GM23338 (cell line): ENCODE measurements at regions not wholly inside any gene's neighbourhood (a gene's known extent, or its start where the extent isn't known, plus 50 kb on each side); places are given as distances from the start of the nearest gene placed in this dataset.

Source experiments
- ATAC-seq: fragments of 200-7000 bp; cut with Tn5 transposase; 3 replicates; pipeline ENCODE4 v1.9.1; 2020
- DNase-seq: peaks from one replicate; pipeline ENCODE4 v3.0.0-alpha.2; 2015; ENCODE audit warnings: low spot score
- H2AFZ ChIP-seq: fragments of 200-600 bp; sonication (generic); 2 replicates; pipeline ENCODE4 v1.8.0; 2016; ENCODE audit warnings: antibody characterized with exemption, mild to moderate bottlenecking, moderate library complexity
- H3F3A ChIP-seq: fragments of 200-600 bp; sonication (generic); replicated peaks from 2 replicates; pipeline ENCODE4 v1.8.0; 2017; ENCODE audit warnings: antibody characterized with exemption, mixed run types, low read depth
- H3K27ac ChIP-seq: fragments of 200-600 bp; sonication (generic); 2 replicates; pipeline ENCODE4 v1.6.1; 2016; ENCODE audit warnings: low read depth
- H3K27me3 ChIP-seq: fragments of 200-600 bp; sonication (generic); 2 replicates; pipeline ENCODE4 v1.8.0; 2016; ENCODE audit warnings: mild to moderate bottlenecking, mixed run types, moderate library complexity; ENCODE audit not compliant: insufficient read depth
- H3K36me3 ChIP-seq: fragments of 200-600 bp; sonication (generic); 2 replicates; pipeline ENCODE4 v1.8.0; 2016; ENCODE audit warnings: mild to moderate bottlenecking; ENCODE audit not compliant: insufficient read depth
- H3K4me1 ChIP-seq: fragments of 200-600 bp; sonication (generic); 2 replicates; pipeline ENCODE4 v1.8.0; 2016; ENCODE audit warnings: mild to moderate bottlenecking, moderate library complexity; ENCODE audit not compliant: insufficient read depth
- H3K4me2 ChIP-seq: fragments of 200-600 bp; sonication (generic); 2 replicates; pipeline ENCODE4 v1.7.1; 2017; ENCODE audit warnings: mixed run types
- H3K4me3 ChIP-seq: fragments of 200-600 bp; sonication (generic); 2 replicates; pipeline ENCODE4 v1.6.1; 2016; ENCODE audit warnings: mixed run types
- H3K79me2 ChIP-seq: fragments of 200-600 bp; sonication (generic); replicated peaks from 2 replicates; pipeline ENCODE4 v1.8.0; 2017; ENCODE audit warnings: mild to moderate bottlenecking; ENCODE audit not compliant: insufficient read depth
- H3K9me2 ChIP-seq: fragments of 200-600 bp; sonication (generic); 2 replicates; pipeline ENCODE4 v1.8.0; 2017; ENCODE audit not compliant: insufficient read depth
- H4K20me1 ChIP-seq: fragments of 200-600 bp; sonication (generic); replicated peaks from 2 replicates; pipeline ENCODE4 v1.8.0; 2017; ENCODE audit warnings: mild to moderate bottlenecking; ENCODE audit not compliant: insufficient read depth
- H3K27ac Mint-ChIP-seq: 2 replicates; pipeline ENCODE4 v1.8.0; 2020; ENCODE audit warnings: inconsistent platforms, mild to moderate bottlenecking, moderate library complexity, mixed read lengths
- H3K27me3 Mint-ChIP-seq: 3 replicates; pipeline ENCODE4 v1.8.0; 2022; ENCODE audit warnings: low read depth, mild to moderate bottlenecking, moderate library complexity, mixed read lengths, inconsistent platforms; ENCODE audit not compliant: insufficient read depth, poor library complexity
- H3K36me3 Mint-ChIP-seq: 3 replicates; pipeline ENCODE4 v1.8.0; 2021; ENCODE audit warnings: low read depth, mild to moderate bottlenecking, inconsistent platforms, moderate library complexity, mixed read lengths
- H3K4me1 Mint-ChIP-seq: 3 replicates; pipeline ENCODE4 v1.8.0; 2020; ENCODE audit warnings: mild to moderate bottlenecking, inconsistent platforms, mixed read lengths
- H3K4me3 Mint-ChIP-seq: 3 replicates; pipeline ENCODE4 v1.8.0; 2021; ENCODE audit warnings: moderate library complexity, mild to moderate bottlenecking, inconsistent platforms, mixed read lengths
- H3K9me3 Mint-ChIP-seq: 3 replicates; pipeline ENCODE4 v1.8.0; 2020; ENCODE audit warnings: moderate library complexity, mild to moderate bottlenecking, inconsistent platforms, mixed read lengths
- CREB1 ChIP-seq: fragments of 250-450 bp; sonication (Bioruptor Pico); IDR thresholded peaks from 2 replicates; pipeline ENCODE4 v1.5.0; 2020; ENCODE audit warnings: low read depth, mild to moderate bottlenecking, moderate library complexity
- CTCF ChIP-seq, 2 experiments: fragments of 200-600 bp in 1 of 2; sonication (generic) in 1 of 2; conservative IDR thresholded peaks; 2 replicates each; pipeline versions ENCODE4 v1.5.1 to v1.6.1; 2016 to 2017; ENCODE audit warnings: antibody characterized with exemption in 2 of 2, low read depth in 2 of 2, mild to moderate bottlenecking in 2 of 2, moderate library complexity in 1 of 2
- JUNB ChIP-seq: IDR thresholded peaks from one replicate; pipeline ENCODE4 v1.6.1; 2016; ENCODE audit warnings: antibody characterized with exemption; ENCODE audit not compliant: unreplicated experiment
- POLR2AphosphoS5 ChIP-seq: IDR thresholded peaks from 2 replicates; pipeline ENCODE4 v1.6.1; 2016; ENCODE audit warnings: antibody characterized with exemption, low read depth
- REST ChIP-seq: IDR thresholded peaks from one replicate; pipeline ENCODE4 v1.6.1; 2018; ENCODE audit warnings: antibody characterized with exemption; ENCODE audit not compliant: unreplicated experiment
- STAT1 ChIP-seq: IDR thresholded peaks from one replicate; pipeline ENCODE4 v1.6.1; 2016; ENCODE audit warnings: antibody characterized with exemption; ENCODE audit not compliant: unreplicated experiment
- TF ChIP-seq, protein P1 (sequence below): fragments of 250-450 bp; sonication (Bioruptor Pico); IDR thresholded peaks from 2 replicates; pipeline ENCODE4 v1.5.0; 2020; ENCODE audit warnings: mild to moderate bottlenecking, moderate library complexity

DNA sequence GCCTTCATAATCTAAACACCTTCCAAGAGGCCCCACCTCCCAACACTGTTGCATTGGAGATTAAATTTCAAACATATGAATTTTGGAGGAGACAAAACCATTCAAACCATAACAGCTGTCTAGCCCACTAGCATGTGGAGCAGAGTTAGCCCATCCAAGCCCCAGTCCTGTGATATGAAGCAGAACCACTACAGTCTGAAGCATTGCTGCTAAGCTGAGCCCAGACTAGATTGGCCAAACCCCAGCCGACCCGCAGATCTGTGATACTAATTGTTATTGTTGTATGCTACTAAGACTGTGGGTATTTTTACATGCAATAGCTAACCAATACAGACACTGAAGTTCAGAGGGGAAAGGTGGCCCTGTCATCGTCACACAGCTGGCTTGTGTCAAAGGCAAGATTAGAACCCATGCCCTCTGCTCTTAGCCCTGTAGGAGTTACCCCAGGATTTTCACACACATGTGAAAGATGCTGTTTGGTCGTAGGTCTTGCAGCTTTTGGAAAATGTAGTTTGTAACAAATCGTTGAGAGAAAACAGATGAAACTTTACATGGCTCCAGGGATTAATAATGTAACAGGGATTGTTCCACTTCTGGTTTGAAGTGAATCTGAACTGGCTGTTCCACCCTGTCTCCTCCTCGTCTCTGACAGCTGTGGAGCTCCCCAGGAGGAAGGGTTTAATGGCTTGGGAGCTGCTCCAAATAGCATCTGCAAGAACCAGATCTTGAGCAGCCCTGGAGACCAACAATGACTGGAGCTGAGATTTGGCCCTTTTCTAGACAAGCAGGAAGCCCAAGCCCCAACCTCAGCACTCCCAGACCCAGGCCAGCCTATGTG lies 517.5 kb downstream of the MID1IP1 start:
- no peaks in the 10 kb centered on the region; the same call in 2 of the 3 replicates for H3K36me3 Mint-ChIP-seq
- no peak overlapping the region for H3K27ac ChIP-seq
- H3K4me3 ChIP-seq: no peak overlapping the region
- TF ChIP-seq CTCF (conservative IDR thresholded peaks at IDR 0.05; ENCODE audit: low read depth in 2 of 2): no peak
- TF ChIP-seq CREB1 (CRISPR knock-in tag): no peak
- TF ChIP-seq POLR2AphosphoS5: no peak
- no peak for TF ChIP-seq STAT1
- no peak for TF ChIP-seq REST
- no peak for TF ChIP-seq JUNB
- no peak for DNase-seq
- no peaks in the 10 kb centered on the region for H3F3A ChIP-seq
- H3K4me1 Mint-ChIP-seq: no peaks in the 10 kb centered on the region
- no peaks in the 10 kb centered on the region for H3K27me3 ChIP-seq
- H3K9me3 Mint-ChIP-seq: no peaks in the 10 kb centered on the region; the same call in 2 of the 3 replicates
- no peaks in the 10 kb centered on the region for H3K4me1 ChIP-seq
- H3K79me2 ChIP-seq: no peaks in the 10 kb centered on the region
- H2AFZ ChIP-seq: no peak overlapping the region
- ATAC-seq: no peak
- H3K36me3 ChIP-seq: no peaks in the 10 kb centered on the region
- H4K20me1 ChIP-seq: no peaks in the 10 kb centered on the region
- no peak overlapping the region for H3K27ac Mint-ChIP-seq
- H3K9me2 ChIP-seq: no peaks in the 10 kb centered on the region
- H3K4me3 Mint-ChIP-seq: no peak overlapping the region
- peaks cover 1% of the 10 kb centered on the region for H3K27me3 Mint-ChIP-seq
- no peak overlapping the region for H3K4me2 ChIP-seq

DNA sequence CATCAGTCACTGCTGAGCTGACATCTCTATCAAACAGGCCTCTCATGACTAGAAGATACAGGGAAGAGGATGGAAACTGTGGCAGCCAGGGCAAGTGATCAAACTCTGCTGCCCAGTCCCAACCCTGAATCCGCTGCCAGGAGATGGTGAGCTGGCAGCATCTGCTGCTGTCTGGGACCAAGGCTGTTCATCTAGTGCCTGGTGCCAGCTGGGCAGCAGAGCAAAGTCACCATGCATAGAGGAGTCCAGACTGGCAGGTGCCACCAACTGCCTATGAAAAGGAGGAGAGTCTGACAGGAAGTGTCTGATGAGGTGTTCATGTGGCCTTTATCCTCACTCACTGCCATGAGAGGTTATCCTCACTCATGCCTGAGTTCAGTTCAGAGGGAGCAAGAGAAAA lies 518.9 kb downstream of the MID1IP1 start:
- no peaks in the 10 kb centered on the region for H3K79me2 ChIP-seq
- no peaks in the 10 kb centered on the region for H3K4me1 Mint-ChIP-seq
- ATAC-seq (no peak), DNase-seq (no peak)
- H3K9me2 ChIP-seq: no peaks in the 10 kb centered on the region
- H4K20me1 ChIP-seq: no peaks in the 10 kb centered on the region
- H3K4me3 Mint-ChIP-seq: no peak overlapping the region
- H3K27ac Mint-ChIP-seq: no peak overlapping the region
- no peaks in the 10 kb centered on the region; the same call in 2 of the 3 replicates for H3K36me3 Mint-ChIP-seq
- no peaks in the 10 kb centered on the region for H3K36me3 ChIP-seq
- H2AFZ ChIP-seq: no peak overlapping the region
- H3K27ac ChIP-seq: no peak overlapping the region
- H3K4me1 ChIP-seq: no peaks in the 10 kb centered on the region
- no peak overlapping the region for H3K4me2 ChIP-seq
- no peaks in the 10 kb centered on the region for H3F3A ChIP-seq
- H3K27me3 ChIP-seq: no peaks in the 10 kb centered on the region
- peaks cover 1% of the 10 kb centered on the region for H3K27me3 Mint-ChIP-seq
- TF ChIP-seq, protein P1, sequence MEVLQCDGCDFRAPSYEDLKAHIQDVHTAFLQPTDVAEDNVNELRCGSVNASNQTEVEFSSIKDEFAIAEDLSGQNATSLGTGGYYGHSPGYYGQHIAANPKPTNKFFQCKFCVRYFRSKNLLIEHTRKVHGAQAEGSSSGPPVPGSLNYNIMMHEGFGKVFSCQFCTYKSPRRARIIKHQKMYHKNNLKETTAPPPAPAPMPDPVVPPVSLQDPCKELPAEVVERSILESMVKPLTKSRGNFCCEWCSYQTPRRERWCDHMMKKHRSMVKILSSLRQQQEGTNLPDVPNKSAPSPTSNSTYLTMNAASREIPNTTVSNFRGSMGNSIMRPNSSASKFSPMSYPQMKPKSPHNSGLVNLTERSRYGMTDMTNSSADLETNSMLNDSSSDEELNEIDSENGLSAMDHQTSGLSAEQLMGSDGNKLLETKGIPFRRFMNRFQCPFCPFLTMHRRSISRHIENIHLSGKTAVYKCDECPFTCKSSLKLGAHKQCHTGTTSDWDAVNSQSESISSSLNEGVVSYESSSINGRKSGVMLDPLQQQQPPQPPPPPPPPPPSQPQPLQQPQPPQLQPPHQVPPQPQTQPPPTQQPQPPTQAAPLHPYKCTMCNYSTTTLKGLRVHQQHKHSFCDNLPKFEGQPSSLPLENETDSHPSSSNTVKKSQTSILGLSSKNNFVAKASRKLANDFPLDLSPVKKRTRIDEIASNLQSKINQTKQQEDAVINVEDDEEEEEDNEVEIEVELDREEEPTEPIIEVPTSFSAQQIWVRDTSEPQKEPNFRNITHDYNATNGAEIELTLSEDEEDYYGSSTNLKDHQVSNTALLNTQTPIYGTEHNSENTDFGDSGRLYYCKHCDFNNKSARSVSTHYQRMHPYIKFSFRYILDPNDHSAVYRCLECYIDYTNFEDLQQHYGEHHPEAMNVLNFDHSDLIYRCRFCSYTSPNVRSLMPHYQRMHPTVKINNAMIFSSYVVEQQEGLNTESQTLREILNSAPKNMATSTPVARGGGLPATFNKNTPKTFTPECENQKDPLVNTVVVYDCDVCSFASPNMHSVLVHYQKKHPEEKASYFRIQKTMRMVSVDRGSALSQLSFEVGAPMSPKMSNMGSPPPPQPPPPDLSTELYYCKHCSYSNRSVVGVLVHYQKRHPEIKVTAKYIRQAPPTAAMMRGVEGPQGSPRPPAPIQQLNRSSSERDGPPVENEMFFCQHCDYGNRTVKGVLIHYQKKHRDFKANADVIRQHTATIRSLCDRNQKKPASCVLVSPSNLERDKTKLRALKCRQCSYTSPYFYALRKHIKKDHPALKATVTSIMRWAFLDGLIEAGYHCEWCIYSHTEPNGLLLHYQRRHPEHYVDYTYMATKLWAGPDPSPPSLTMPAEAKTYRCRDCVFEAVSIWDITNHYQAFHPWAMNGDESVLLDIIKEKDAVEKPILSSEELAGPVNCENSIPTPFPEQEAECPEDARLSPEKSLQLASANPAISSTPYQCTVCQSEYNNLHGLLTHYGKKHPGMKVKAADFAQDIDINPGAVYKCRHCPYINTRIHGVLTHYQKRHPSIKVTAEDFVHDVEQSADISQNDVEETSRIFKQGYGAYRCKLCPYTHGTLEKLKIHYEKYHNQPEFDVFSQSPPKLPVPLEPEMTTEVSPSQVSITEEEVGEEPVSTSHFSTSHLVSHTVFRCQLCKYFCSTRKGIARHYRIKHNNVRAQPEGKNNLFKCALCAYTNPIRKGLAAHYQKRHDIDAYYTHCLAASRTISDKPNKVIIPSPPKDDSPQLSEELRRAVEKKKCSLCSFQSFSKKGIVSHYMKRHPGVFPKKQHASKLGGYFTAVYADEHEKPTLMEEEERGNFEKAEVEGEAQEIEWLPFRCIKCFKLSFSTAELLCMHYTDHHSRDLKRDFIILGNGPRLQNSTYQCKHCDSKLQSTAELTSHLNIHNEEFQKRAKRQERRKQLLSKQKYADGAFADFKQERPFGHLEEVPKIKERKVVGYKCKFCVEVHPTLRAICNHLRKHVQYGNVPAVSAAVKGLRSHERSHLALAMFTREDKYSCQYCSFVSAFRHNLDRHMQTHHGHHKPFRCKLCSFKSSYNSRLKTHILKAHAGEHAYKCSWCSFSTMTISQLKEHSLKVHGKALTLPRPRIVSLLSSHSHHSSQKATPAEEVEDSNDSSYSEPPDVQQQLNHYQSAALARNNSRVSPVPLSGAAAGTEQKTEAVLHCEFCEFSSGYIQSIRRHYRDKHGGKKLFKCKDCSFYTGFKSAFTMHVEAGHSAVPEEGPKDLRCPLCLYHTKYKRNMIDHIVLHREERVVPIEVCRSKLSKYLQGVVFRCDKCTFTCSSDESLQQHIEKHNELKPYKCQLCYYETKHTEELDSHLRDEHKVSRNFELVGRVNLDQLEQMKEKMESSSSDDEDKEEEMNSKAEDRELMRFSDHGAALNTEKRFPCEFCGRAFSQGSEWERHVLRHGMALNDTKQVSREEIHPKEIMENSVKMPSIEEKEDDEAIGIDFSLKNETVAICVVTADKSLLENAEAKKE (CRISPR knock-in tag): no peak
- no peaks in the 10 kb centered on the region; the same call in 2 of the 3 replicates for H3K9me3 Mint-ChIP-seq
- no peak overlapping the region for H3K4me3 ChIP-seq
